H1 (cell line): ENCODE measurements at regions not wholly inside any gene's neighbourhood (a gene's known extent, or its start where the extent isn't known, plus 50 kb on each side); places are given as distances from the start of the nearest gene placed in this dataset.

Experiments
- CREB1 ChIP-seq: IDR thresholded peaks from 2 replicates; pipeline ENCODE4 v1.6.1; 2012; ENCODE audit warnings: inconsistent platforms
- EGR1 ChIP-seq: IDR thresholded peaks from 2 replicates; pipeline ENCODE4 v1.6.1; 2011; ENCODE audit warnings: low read depth, low read length, borderline replicate concordance
- EP300 ChIP-seq, 2 experiments: IDR thresholded peaks; 1 replicate in 1 of 2; 2 replicates in 1 of 2; pipeline ENCODE4 v1.6.1; 2011 to 2012; ENCODE audit warnings: low read depth in 2 of 2, low read length in 2 of 2, mild to moderate bottlenecking in 2 of 2, borderline replicate concordance in 1 of 2, inconsistent platforms in 1 of 2, moderate library complexity in 1 of 2
- RBBP5 ChIP-seq: IDR thresholded peaks from 2 replicates; pipeline ENCODE4 v1.7.1; 2012; ENCODE audit warnings: low read depth, mild to moderate bottlenecking, inconsistent platforms, low read length, moderate library complexity, borderline replicate concordance
- RXRA ChIP-seq: IDR thresholded peaks from 2 replicates; pipeline ENCODE4 v1.6.1; 2011; ENCODE audit warnings: low read depth, mild to moderate bottlenecking, low read length, moderate library complexity; ENCODE audit not compliant: insufficient read depth
- USF2 ChIP-seq: IDR thresholded peaks from 2 replicates; pipeline ENCODE4 v1.6.1; 2011; ENCODE audit warnings: low read length, improper control_type of control experiment
- ZNF274 ChIP-seq: IDR thresholded peaks from 2 replicates; pipeline ENCODE4 v1.7.0; 2012; ENCODE audit warnings: low read length, borderline replicate concordance; ENCODE audit errors: extremely low read depth
- TF ChIP-seq, protein P1 (sequence below): fragments of 300-600 bp; sonication (generic); IDR thresholded peaks from 2 replicates; pipeline ENCODE4 v1.7.1; 2012; ENCODE audit warnings: low read length, moderate library complexity, mild to moderate bottlenecking, inconsistent platforms; ENCODE audit not compliant: insufficient replicate concordance

DNA sequence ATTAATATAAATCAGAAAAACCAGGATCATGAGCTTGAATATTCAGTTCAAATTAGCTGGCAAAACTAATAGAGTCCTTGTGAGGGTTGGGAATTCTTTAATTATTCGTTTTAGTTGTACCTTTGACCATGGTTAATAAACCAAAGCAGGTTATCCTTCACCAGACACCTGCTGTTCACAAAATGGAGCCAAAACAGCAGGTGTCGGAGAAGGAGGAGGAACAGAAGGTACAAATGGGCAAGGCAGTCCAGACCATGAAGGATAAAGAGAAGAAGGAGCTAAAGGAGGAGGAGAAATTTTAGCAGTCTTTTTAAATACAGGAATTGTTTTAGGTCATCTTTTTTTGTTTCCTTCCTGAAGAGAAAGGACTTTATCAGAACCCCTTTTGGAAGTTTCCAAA is 106.1 kb downstream of the NHLRC3 start (continued):
- TF ChIP-seq, protein P1, sequence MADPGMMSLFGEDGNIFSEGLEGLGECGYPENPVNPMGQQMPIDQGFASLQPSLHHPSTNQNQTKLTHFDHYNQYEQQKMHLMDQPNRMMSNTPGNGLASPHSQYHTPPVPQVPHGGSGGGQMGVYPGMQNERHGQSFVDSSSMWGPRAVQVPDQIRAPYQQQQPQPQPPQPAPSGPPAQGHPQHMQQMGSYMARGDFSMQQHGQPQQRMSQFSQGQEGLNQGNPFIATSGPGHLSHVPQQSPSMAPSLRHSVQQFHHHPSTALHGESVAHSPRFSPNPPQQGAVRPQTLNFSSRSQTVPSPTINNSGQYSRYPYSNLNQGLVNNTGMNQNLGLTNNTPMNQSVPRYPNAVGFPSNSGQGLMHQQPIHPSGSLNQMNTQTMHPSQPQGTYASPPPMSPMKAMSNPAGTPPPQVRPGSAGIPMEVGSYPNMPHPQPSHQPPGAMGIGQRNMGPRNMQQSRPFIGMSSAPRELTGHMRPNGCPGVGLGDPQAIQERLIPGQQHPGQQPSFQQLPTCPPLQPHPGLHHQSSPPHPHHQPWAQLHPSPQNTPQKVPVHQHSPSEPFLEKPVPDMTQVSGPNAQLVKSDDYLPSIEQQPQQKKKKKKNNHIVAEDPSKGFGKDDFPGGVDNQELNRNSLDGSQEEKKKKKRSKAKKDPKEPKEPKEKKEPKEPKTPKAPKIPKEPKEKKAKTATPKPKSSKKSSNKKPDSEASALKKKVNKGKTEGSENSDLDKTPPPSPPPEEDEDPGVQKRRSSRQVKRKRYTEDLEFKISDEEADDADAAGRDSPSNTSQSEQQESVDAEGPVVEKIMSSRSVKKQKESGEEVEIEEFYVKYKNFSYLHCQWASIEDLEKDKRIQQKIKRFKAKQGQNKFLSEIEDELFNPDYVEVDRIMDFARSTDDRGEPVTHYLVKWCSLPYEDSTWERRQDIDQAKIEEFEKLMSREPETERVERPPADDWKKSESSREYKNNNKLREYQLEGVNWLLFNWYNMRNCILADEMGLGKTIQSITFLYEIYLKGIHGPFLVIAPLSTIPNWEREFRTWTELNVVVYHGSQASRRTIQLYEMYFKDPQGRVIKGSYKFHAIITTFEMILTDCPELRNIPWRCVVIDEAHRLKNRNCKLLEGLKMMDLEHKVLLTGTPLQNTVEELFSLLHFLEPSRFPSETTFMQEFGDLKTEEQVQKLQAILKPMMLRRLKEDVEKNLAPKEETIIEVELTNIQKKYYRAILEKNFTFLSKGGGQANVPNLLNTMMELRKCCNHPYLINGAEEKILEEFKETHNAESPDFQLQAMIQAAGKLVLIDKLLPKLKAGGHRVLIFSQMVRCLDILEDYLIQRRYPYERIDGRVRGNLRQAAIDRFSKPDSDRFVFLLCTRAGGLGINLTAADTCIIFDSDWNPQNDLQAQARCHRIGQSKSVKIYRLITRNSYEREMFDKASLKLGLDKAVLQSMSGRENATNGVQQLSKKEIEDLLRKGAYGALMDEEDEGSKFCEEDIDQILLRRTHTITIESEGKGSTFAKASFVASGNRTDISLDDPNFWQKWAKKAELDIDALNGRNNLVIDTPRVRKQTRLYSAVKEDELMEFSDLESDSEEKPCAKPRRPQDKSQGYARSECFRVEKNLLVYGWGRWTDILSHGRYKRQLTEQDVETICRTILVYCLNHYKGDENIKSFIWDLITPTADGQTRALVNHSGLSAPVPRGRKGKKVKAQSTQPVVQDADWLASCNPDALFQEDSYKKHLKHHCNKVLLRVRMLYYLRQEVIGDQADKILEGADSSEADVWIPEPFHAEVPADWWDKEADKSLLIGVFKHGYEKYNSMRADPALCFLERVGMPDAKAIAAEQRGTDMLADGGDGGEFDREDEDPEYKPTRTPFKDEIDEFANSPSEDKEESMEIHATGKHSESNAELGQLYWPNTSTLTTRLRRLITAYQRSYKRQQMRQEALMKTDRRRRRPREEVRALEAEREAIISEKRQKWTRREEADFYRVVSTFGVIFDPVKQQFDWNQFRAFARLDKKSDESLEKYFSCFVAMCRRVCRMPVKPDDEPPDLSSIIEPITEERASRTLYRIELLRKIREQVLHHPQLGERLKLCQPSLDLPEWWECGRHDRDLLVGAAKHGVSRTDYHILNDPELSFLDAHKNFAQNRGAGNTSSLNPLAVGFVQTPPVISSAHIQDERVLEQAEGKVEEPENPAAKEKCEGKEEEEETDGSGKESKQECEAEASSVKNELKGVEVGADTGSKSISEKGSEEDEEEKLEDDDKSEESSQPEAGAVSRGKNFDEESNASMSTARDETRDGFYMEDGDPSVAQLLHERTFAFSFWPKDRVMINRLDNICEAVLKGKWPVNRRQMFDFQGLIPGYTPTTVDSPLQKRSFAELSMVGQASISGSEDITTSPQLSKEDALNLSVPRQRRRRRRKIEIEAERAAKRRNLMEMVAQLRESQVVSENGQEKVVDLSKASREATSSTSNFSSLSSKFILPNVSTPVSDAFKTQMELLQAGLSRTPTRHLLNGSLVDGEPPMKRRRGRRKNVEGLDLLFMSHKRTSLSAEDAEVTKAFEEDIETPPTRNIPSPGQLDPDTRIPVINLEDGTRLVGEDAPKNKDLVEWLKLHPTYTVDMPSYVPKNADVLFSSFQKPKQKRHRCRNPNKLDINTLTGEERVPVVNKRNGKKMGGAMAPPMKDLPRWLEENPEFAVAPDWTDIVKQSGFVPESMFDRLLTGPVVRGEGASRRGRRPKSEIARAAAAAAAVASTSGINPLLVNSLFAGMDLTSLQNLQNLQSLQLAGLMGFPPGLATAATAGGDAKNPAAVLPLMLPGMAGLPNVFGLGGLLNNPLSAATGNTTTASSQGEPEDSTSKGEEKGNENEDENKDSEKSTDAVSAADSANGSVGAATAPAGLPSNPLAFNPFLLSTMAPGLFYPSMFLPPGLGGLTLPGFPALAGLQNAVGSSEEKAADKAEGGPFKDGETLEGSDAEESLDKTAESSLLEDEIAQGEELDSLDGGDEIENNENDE = no peak
- TF ChIP-seq ZNF274 (no peak), EP300 (IDR thresholded peaks at IDR 0.05; ENCODE audit: borderline replicate concordance in 1 of 2, low read depth in 2 of 2, low read length in 2 of 2) (no peak), USF2 (no peak), RXRA (no peak), CREB1 (no peak), RBBP5 (no peak), EGR1 (no peak)
